Fibroblast of lung (primary cell): ENCODE measurements at regions not wholly inside any gene's neighbourhood (a gene's known extent, or its start where the extent isn't known, plus 50 kb on each side); places are given as distances from the start of the nearest gene placed in this dataset.

ENCODE experiments used
- DNase-seq, 2 donors: peaks; one replicate each; pipeline versions ENCODE4 v3.0.0 to v3.0.0-alpha.2; 2010; ENCODE audit warnings: low read depth in 2 of 2
- H2AFZ ChIP-seq: 2 replicates; pipeline ENCODE4 v1.5.1; 2012; ENCODE audit warnings: low read length, control low read depth, inconsistent platforms
- H3K27ac ChIP-seq: 2 replicates; pipeline ENCODE4 v1.5.1; 2011; ENCODE audit warnings: low read length, control low read depth; ENCODE audit not compliant: insufficient read depth
- H3K27me3 ChIP-seq: 2 replicates; pipeline ENCODE4 v1.5.1; 2011; ENCODE audit warnings: mild to moderate bottlenecking, low read length; ENCODE audit not compliant: control insufficient read depth, insufficient read depth
- H3K36me3 ChIP-seq: 2 replicates; pipeline ENCODE4 v1.5.1; 2011; ENCODE audit warnings: low read length; ENCODE audit not compliant: control insufficient read depth, insufficient read depth
- H3K4me1 ChIP-seq: 2 replicates; pipeline ENCODE4 v1.5.1; 2011; ENCODE audit warnings: low read length; ENCODE audit not compliant: control insufficient read depth, insufficient read depth; ENCODE audit errors: extremely low read depth
- H3K4me2 ChIP-seq: 2 replicates; pipeline ENCODE4 v1.5.1; 2011; ENCODE audit warnings: low read length, control low read depth; ENCODE audit not compliant: insufficient read depth; ENCODE audit errors: extremely low read depth
- H3K4me3 ChIP-seq, 4 experiments: fragments of 200-600 bp in 1 of 4; sonication (generic) in 1 of 4; replicated peaks in 1 of 4; 2 replicates each; pipeline ENCODE4 v1.5.1; 2011 to 2016; ENCODE audit warnings: low read length in 4 of 4, low read depth in 3 of 4, mild to moderate bottlenecking in 3 of 4, control low read depth in 2 of 4, inconsistent platforms in 1 of 4, mixed read lengths in 1 of 4; ENCODE audit not compliant: insufficient read depth in 1 of 4; ENCODE audit errors: control extremely low read depth in 1 of 4
- H3K79me2 ChIP-seq: 2 replicates; pipeline ENCODE4 v1.5.1; 2012; ENCODE audit warnings: mild to moderate bottlenecking, low read length, inconsistent platforms; ENCODE audit not compliant: control insufficient read depth, insufficient read depth
- H3K9ac ChIP-seq: 2 replicates; pipeline ENCODE4 v1.5.1; 2011; ENCODE audit warnings: mild to moderate bottlenecking, low read length, control low read depth; ENCODE audit not compliant: insufficient read depth
- H3K9me3 ChIP-seq: 2 replicates; pipeline ENCODE4 v1.5.1; 2012; ENCODE audit warnings: low read depth, low read length; ENCODE audit not compliant: control insufficient read depth, insufficient read depth
- H4K20me1 ChIP-seq: 2 replicates; pipeline ENCODE4 v1.5.1; 2011; ENCODE audit warnings: low read length; ENCODE audit not compliant: control insufficient read depth, insufficient read depth; ENCODE audit errors: extremely low read depth
- EZH2 ChIP-seq: IDR thresholded peaks from 2 replicates; pipeline ENCODE4 v1.5.1; 2012; ENCODE audit warnings: low read length, control low read depth, mild to moderate bottlenecking; ENCODE audit errors: missing control alignments
- TF ChIP-seq, protein P1 (sequence below), 2 donors: IDR thresholded peaks in 1 of 2; conservative IDR thresholded peaks in 1 of 2; 1 replicate in 1 of 2; 2 replicates in 1 of 2; pipeline ENCODE4 v1.5.1; 2011 to 2012; ENCODE audit warnings: low read length in 2 of 2, control low read depth in 1 of 2, inconsistent platforms in 1 of 2, low read depth in 1 of 2, mild to moderate bottlenecking in 1 of 2

- H4K20me1 ChIP-seq: no peaks in the 10 kb centered on the region
- no peak for TF ChIP-seq EZH2
- TF ChIP-seq, protein P1, sequence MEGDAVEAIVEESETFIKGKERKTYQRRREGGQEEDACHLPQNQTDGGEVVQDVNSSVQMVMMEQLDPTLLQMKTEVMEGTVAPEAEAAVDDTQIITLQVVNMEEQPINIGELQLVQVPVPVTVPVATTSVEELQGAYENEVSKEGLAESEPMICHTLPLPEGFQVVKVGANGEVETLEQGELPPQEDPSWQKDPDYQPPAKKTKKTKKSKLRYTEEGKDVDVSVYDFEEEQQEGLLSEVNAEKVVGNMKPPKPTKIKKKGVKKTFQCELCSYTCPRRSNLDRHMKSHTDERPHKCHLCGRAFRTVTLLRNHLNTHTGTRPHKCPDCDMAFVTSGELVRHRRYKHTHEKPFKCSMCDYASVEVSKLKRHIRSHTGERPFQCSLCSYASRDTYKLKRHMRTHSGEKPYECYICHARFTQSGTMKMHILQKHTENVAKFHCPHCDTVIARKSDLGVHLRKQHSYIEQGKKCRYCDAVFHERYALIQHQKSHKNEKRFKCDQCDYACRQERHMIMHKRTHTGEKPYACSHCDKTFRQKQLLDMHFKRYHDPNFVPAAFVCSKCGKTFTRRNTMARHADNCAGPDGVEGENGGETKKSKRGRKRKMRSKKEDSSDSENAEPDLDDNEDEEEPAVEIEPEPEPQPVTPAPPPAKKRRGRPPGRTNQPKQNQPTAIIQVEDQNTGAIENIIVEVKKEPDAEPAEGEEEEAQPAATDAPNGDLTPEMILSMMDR (conservative IDR thresholded peaks at IDR 0.05 in 1 of 2, IDR thresholded peaks at IDR 0.05 in 1 of 2; ENCODE audit: low read depth in 1 of 2, low read length in 2 of 2): no peak
- H3K9me3 ChIP-seq: no peaks in the 10 kb centered on the region
Observed at GRCh38 chr4:26136615-26137014, 184.2 kb upstream of the RBPJ start.

DNA sequence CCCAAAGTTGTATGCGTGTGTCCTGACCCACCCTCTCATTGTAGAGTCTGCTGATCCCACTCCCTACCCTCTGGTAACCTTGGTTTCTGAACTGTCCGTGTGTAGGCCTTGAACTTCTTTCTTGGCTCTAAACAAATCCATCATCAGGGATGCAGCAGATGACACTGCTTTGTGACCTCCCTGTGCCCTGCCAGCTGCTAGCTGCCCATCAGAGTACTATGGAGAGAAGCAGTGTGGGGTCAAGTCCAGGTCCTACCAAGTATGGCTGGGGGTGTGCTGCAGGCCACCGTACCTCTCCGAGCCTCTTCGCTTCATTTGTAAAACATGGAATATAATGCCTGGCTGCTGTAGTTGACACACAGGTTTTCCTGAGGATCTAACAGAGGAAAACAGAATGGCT, 183.5 kb upstream of the RBPJ start:
- Histone ChIP-seq H4K20me1 (no peaks in the 10 kb centered on the region), H3K27ac (no peak overlapping the region), H3K36me3 (no peaks in the 10 kb centered on the region), H3K4me2 (no peak overlapping the region), H3K9ac (no peak overlapping the region), H2AFZ (no peak overlapping the region), H3K4me1 (peaks cover 6% of the 10 kb centered on the region), H3K27me3 (no peaks in the 10 kb centered on the region), H3K9me3 (no peaks in the 10 kb centered on the region), H3K79me2 (no peaks in the 10 kb centered on the region), H3K4me3 (no peak overlapping the region)
- TF ChIP-seq, protein P1 (conservative IDR thresholded peaks at IDR 0.05 in 1 of 2, IDR thresholded peaks at IDR 0.05 in 1 of 2; ENCODE audit: low read depth in 1 of 2, low read length in 2 of 2): no peak
- no peak for TF ChIP-seq EZH2
- DNase-seq: no peak

More at GRCh38 chr4:26136615-26137014, 184.2 kb upstream of the RBPJ start:
- DNase-seq: no peak
- H3K4me2 ChIP-seq: no peak overlapping the region
- H3K27ac ChIP-seq: no peak overlapping the region
- H3K79me2 ChIP-seq: no peaks in the 10 kb centered on the region
- no peak overlapping the region for H2AFZ ChIP-seq
- H3K27me3 ChIP-seq: no peaks in the 10 kb centered on the region
- no peaks in the 10 kb centered on the region for H3K36me3 ChIP-seq
- no peak overlapping the region for H3K9ac ChIP-seq
- peaks cover 2% of the 10 kb centered on the region for H3K4me1 ChIP-seq
- H3K4me3 ChIP-seq: no peak overlapping the region

DNA sequence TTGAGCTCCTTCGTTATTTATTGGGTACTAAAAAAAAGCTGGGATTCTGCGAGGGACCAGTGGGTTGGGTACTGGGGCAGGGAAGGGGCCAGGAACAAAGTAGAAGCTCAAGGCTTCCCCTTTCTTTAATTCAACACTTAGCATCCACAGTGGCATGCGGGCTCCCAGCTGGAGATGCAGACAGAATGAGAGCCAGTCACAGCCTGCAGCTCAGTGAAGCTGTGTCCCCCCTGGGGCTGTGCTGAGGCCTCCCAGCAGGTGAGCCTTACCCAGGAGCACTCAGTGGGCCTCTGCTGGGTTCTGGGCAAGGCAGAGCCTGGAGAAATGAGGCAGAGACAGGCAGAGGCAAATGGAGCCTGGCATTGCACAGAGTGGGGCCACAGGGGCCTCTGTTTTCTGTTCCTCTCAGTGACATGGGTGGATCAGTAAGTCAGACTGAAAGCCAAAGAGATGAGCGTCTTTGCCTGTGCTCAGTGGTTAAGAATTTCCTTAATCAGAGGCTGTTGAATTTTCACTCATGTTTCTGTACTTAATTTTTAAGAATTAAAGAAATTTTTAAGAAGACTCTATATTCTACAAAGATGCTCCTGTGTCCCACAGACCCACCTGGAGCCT, 181.4 kb upstream of the RBPJ start:
- H2AFZ ChIP-seq: no peak overlapping the region

More for the DNA sequence above, 181.4 kb upstream of the RBPJ start:
- H3K4me3 ChIP-seq: no peak overlapping the region
- no peaks in the 10 kb centered on the region for H3K79me2 ChIP-seq
- no peak for DNase-seq
- no peaks in the 10 kb centered on the region for H3K9me3 ChIP-seq
- TF ChIP-seq, protein P1 (conservative IDR thresholded peaks at IDR 0.05 in 1 of 2, IDR thresholded peaks at IDR 0.05 in 1 of 2; ENCODE audit: low read depth in 1 of 2, low read length in 2 of 2): no peak
- no peak for TF ChIP-seq EZH2
- no peaks in the 10 kb centered on the region for H3K27me3 ChIP-seq
- H3K4me2 ChIP-seq: no peak overlapping the region
- no peak overlapping the region for H3K27ac ChIP-seq
- peaks cover 8% of the 10 kb centered on the region for H3K4me1 ChIP-seq
- H3K36me3 ChIP-seq: no peaks in the 10 kb centered on the region
- H4K20me1 ChIP-seq: no peaks in the 10 kb centered on the region
- no peak overlapping the region for H3K9ac ChIP-seq
